GM12875 (cell line): ENCODE measurements at regions not wholly inside any gene's neighbourhood (a gene's known extent, or its start where the extent isn't known, plus 50 kb on each side); places are given as distances from the start of the nearest gene placed in this dataset.

ENCODE experiments used
- H3K4me3 ChIP-seq: one replicate; pipeline ENCODE4 v1.5.1; 2011; ENCODE audit warnings: low read depth, low read length, control low read depth
- TF ChIP-seq, protein P1 (sequence below): IDR thresholded peaks from 2 replicates; pipeline ENCODE4 v1.5.1; 2011; ENCODE audit warnings: low read depth, mild to moderate bottlenecking, control low read depth, inconsistent platforms, low read length, moderate library complexity, borderline replicate concordance; ENCODE audit not compliant: insufficient read depth

DNA sequence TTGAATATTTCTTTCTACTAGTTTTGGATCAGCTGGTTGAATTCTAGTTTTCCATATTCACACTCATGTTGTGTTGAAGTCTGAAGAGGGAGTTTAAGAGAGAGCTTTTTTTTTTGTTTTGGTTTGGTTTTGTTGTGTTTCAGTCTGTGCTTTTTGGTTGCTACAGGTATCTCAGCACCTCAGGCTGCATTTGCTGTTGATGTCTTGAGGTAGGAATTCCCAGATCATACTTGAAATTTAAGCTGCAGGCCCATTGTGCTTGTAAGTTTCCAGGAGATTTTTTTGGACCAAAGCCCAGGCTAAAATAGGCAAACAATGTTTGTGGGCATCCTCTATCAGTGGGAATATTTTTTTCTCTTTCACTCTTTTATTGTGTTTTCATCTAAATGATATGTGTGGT, 190.2 kb upstream of the AGA start:
- H3K4me3 ChIP-seq, result no peak overlapping the region
- TF ChIP-seq, protein P1, sequence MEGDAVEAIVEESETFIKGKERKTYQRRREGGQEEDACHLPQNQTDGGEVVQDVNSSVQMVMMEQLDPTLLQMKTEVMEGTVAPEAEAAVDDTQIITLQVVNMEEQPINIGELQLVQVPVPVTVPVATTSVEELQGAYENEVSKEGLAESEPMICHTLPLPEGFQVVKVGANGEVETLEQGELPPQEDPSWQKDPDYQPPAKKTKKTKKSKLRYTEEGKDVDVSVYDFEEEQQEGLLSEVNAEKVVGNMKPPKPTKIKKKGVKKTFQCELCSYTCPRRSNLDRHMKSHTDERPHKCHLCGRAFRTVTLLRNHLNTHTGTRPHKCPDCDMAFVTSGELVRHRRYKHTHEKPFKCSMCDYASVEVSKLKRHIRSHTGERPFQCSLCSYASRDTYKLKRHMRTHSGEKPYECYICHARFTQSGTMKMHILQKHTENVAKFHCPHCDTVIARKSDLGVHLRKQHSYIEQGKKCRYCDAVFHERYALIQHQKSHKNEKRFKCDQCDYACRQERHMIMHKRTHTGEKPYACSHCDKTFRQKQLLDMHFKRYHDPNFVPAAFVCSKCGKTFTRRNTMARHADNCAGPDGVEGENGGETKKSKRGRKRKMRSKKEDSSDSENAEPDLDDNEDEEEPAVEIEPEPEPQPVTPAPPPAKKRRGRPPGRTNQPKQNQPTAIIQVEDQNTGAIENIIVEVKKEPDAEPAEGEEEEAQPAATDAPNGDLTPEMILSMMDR, result no peak

- no peak overlapping the region for H3K4me3 ChIP-seq
- TF ChIP-seq, protein P1, result no peak
These were observed 196.6 kb upstream of the AGA start for GRCh38 chr4:177638871-177639270.

GRCh38 chr4:177640864-177641263, 198.6 kb upstream of the AGA start:
- TF ChIP-seq, protein P1, result no peak
- H3K4me3 ChIP-seq, result no peak overlapping the region

GRCh38 chr4:177660223-177660622, 218.0 kb upstream of the AGA start:
- no peak overlapping the region for H3K4me3 ChIP-seq
- TF ChIP-seq, protein P1, result no peak

DNA sequence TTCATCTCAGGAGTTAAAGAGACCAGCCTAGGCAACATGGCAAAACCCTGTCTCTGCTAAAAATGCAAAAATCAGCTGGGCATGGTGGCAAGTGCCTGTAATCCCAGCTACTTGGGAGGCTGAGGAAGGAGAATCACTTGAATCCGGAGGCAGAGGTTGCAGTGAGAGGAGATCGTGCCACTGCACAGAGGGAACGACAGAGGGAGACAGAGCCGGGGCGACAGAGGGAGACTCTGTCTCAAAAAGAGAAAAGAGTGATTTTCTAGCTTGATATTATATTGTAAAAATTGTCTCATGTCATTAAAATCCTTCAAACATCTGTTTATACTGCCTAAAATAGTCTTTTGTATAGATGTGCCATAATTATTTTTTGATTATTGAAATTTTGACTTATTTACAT, 225.4 kb upstream of the AGA start:
- no peak overlapping the region for H3K4me3 ChIP-seq
- TF ChIP-seq, protein P1, result no peak

GRCh38 chr4:177671387-177671786, 229.2 kb upstream of the AGA start:
- no peak overlapping the region for H3K4me3 ChIP-seq
- TF ChIP-seq, protein P1, result no peak

DNA sequence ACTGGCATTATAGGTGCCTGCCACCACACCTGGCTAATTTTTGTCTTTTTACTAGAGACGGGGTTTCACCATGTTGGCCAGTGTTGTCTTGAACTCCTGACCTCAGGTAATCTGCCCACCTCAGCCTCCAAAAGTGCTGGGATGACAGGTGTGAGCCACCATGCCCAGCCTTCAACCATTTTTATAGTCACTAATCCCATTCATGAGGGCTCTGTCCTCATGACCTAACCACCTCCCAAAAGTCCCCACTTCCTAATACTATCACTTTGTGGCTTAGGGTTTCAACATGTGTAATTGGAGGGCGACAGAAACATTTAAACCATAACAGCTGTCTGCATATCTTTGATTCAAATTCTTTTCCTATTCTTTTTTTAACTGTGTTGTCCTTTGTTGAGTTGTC, 229.6 kb upstream of the AGA start:
- no peak overlapping the region for H3K4me3 ChIP-seq
- TF ChIP-seq, protein P1, result no peak
